H1 (cell line): ENCODE measurements at regions not wholly inside any gene's neighbourhood (a gene's known extent, or its start where the extent isn't known, plus 50 kb on each side); places are given as distances from the start of the nearest gene placed in this dataset.

Source experiments
- CTCF ChIA-PET: fragments of 300-600 bp; sonication (Branson Sonifier 250); formaldehyde crosslinking; loops from one replicate; lab custom pipeline; 2021; ENCODE audit not compliant: partially characterized antibody; lab: Charles Lee
- POLR2A ChIA-PET: fragments of 300-600 bp; sonication (Branson Sonifier 250); formaldehyde crosslinking; loops from one replicate; lab custom pipeline; 2021; ENCODE audit warnings: inconsistent platforms; ENCODE audit not compliant: partially characterized antibody; lab: Charles Lee
- DNase-seq, 2 experiments: peaks; one replicate each; pipeline versions ENCODE4 v3.0.0 to v3.0.0-alpha.2; 2010 to 2022; ENCODE audit warnings: low spot score in 2 of 2, low read depth in 1 of 2, mixed read lengths in 1 of 2
- FAIRE-seq: peaks from 2 replicates; lab custom pipeline; 2011; peaks lifted over from hg19 to GRCh38; lab: Jason Lieb, UNC
- H2AFZ ChIP-seq: 2 replicates; pipeline ENCODE4 v1.8.1; 2012; ENCODE audit warnings: low read length, inconsistent platforms
- H2AK5ac ChIP-seq: 2 replicates; pipeline ENCODE4 v1.6.1; 2013; ENCODE audit warnings: low read depth, low read length
- H2BK120ac ChIP-seq: replicated peaks from 2 replicates; pipeline ENCODE3; 2013; ENCODE audit warnings: low read depth, low read length, inconsistent platforms
- H2BK12ac ChIP-seq: 2 replicates; pipeline ENCODE4 v1.6.1; 2013; ENCODE audit warnings: low read depth, low read length
- H2BK15ac ChIP-seq: 2 replicates; pipeline ENCODE4 v1.6.1; 2013; ENCODE audit warnings: low read length
- H2BK20ac ChIP-seq: 2 replicates; pipeline ENCODE4 v1.6.1; 2013; ENCODE audit warnings: low read length
- H2BK5ac ChIP-seq: 2 replicates; pipeline ENCODE4 v1.6.1; 2013; ENCODE audit warnings: low read depth, low read length
- H3K14ac ChIP-seq: 2 replicates; pipeline ENCODE4 v1.6.1; 2013; ENCODE audit warnings: inconsistent platforms; ENCODE audit not compliant: insufficient read length
- H3K18ac ChIP-seq: 2 replicates; pipeline ENCODE4 v1.6.1; 2013; ENCODE audit warnings: low read length; ENCODE audit errors: extremely low read depth
- H3K23ac ChIP-seq: 2 replicates; pipeline ENCODE4 v1.6.1; 2013; ENCODE audit warnings: inconsistent platforms; ENCODE audit not compliant: insufficient read length
- H3K23me2 ChIP-seq: 2 replicates; pipeline ENCODE4 v1.6.1; 2013; ENCODE audit warnings: low read depth, low read length
- H3K27ac ChIP-seq: 2 replicates; pipeline ENCODE4 v1.6.1; 2011; ENCODE audit warnings: low read depth, low read length, inconsistent platforms
- H3K27me3 ChIP-seq, 4 experiments: replicated peaks in 1 of 4; 1 replicate in 1 of 4; 2 replicates in 3 of 4; pipeline versions ENCODE4 v1.6.1 to v1.8.1; 2011 to 2013; ENCODE audit warnings: low read length in 3 of 4, mild to moderate bottlenecking in 3 of 4, inconsistent platforms in 2 of 4, mixed read lengths in 2 of 4, moderate library complexity in 1 of 4; ENCODE audit not compliant: control insufficient read depth in 3 of 4, insufficient read depth in 3 of 4; ENCODE audit errors: extremely low read depth in 1 of 4
- H3K36me3 ChIP-seq, 4 experiments: 2 replicates each; pipeline versions ENCODE4 v1.6.1 to v1.8.1; 2011 to 2013; ENCODE audit warnings: mild to moderate bottlenecking in 4 of 4, low read length in 3 of 4, moderate library complexity in 2 of 4, control low read depth in 1 of 4, inconsistent platforms in 1 of 4; ENCODE audit not compliant: insufficient read depth in 4 of 4, control insufficient read depth in 2 of 4
- H3K4ac ChIP-seq: replicated peaks from 2 replicates; pipeline ENCODE3; 2013; ENCODE audit warnings: low read length, low read depth, mixed read lengths, inconsistent platforms; ENCODE audit not compliant: insufficient read length
- H3K4me1 ChIP-seq, 4 experiments: replicated peaks in 1 of 4; 1 replicate in 1 of 4; 2 replicates in 3 of 4; pipeline versions ENCODE4 v1.6.1 to v1.8.1; 2011 to 2013; ENCODE audit warnings: low read length in 3 of 4, inconsistent platforms in 2 of 4, mixed read lengths in 1 of 4; ENCODE audit not compliant: insufficient read depth in 4 of 4, control insufficient read depth in 3 of 4
- H3K4me2 ChIP-seq, 2 experiments: 2 replicates each; pipeline versions ENCODE4 v1.6.1 to v1.8.1; 2011 to 2013; ENCODE audit warnings: low read depth in 2 of 2, low read length in 2 of 2, control low read depth in 1 of 2, inconsistent platforms in 1 of 2, mild to moderate bottlenecking in 1 of 2; ENCODE audit not compliant: insufficient read depth in 1 of 2
- H3K4me3 ChIP-seq, 4 experiments: fragments of 200-600, 300-600 bp in 1 of 4; sonication (generic), shearing (Covaris generic), sonication (Bioruptor Twin) in 1 of 4; 2 replicates each; pipeline versions ENCODE4 v1.5.1 to v1.8.1; 2011 to 2016; ENCODE audit warnings: low read length in 4 of 4, low read depth in 3 of 4, control low read depth in 2 of 4, inconsistent platforms in 2 of 4, mild to moderate bottlenecking in 2 of 4, mixed read lengths in 1 of 4, moderate library complexity in 1 of 4; ENCODE audit not compliant: insufficient read depth in 2 of 4; ENCODE audit errors: extremely low read depth in 1 of 4
- H3K56ac ChIP-seq: replicated peaks from 2 replicates; pipeline ENCODE3; 2013; ENCODE audit warnings: low read depth, mild to moderate bottlenecking, mixed read lengths, low read length, inconsistent platforms; ENCODE audit not compliant: insufficient read length
- H3K79me1 ChIP-seq: 2 replicates; pipeline ENCODE4 v1.6.1; 2013; ENCODE audit warnings: low read depth, low read length, control low read depth
- H3K79me2 ChIP-seq, 2 experiments: 2 replicates each; pipeline versions ENCODE4 v1.6.1 to v1.8.1; 2012 to 2013; ENCODE audit warnings: low read length in 2 of 2, mild to moderate bottlenecking in 2 of 2, inconsistent platforms in 1 of 2; ENCODE audit not compliant: insufficient read depth in 2 of 2, control insufficient read depth in 1 of 2
- H3K9ac ChIP-seq, 4 experiments: replicated peaks in 1 of 4; 1 replicate in 1 of 4; 2 replicates in 3 of 4; pipeline versions ENCODE4 v1.6.1 to v1.8.1; 2011 to 2013; ENCODE audit warnings: low read depth in 3 of 4, low read length in 3 of 4, control low read depth in 2 of 4, mild to moderate bottlenecking in 2 of 4, moderate library complexity in 2 of 4, inconsistent platforms in 1 of 4; ENCODE audit errors: extremely low read depth in 1 of 4
- H3K9me3 ChIP-seq, 2 experiments: 2 replicates each; pipeline versions ENCODE4 v1.6.1 to v1.8.1; 2012 to 2013; ENCODE audit warnings: mild to moderate bottlenecking in 2 of 2, moderate library complexity in 2 of 2, control low read depth in 1 of 2, inconsistent platforms in 1 of 2, low read depth in 1 of 2, low read length in 1 of 2, mixed read lengths in 1 of 2; ENCODE audit not compliant: insufficient read depth in 2 of 2
- H4K20me1 ChIP-seq, 2 experiments: replicated peaks in 1 of 2; 2 replicates each; pipeline versions ENCODE3 to v1.8.1; 2011 to 2013; ENCODE audit warnings: inconsistent platforms in 2 of 2, low read length in 2 of 2, mild to moderate bottlenecking in 1 of 2; ENCODE audit not compliant: insufficient read depth in 2 of 2, control insufficient read depth in 1 of 2
- H4K5ac ChIP-seq: 2 replicates; pipeline ENCODE4 v1.6.1; 2013; ENCODE audit warnings: low read length, low read depth, mixed read lengths, inconsistent platforms; ENCODE audit not compliant: insufficient read length
- H4K8ac ChIP-seq: 2 replicates; pipeline ENCODE4 v1.8.0; 2013; ENCODE audit warnings: mild to moderate bottlenecking, moderate library complexity, low read length, inconsistent platforms; ENCODE audit not compliant: insufficient read depth; ENCODE audit errors: extremely low read depth
- H4K91ac ChIP-seq: replicated peaks from 2 replicates; pipeline ENCODE3; 2013; ENCODE audit warnings: low read length, mixed read lengths, inconsistent platforms; ENCODE audit not compliant: insufficient read length
- BACH1 ChIP-seq: IDR thresholded peaks from 2 replicates; pipeline ENCODE4 v1.6.1; 2012; ENCODE audit warnings: low read length, improper control_type of control experiment
- CREB1 ChIP-seq: IDR thresholded peaks from 2 replicates; pipeline ENCODE4 v1.6.1; 2012; ENCODE audit warnings: inconsistent platforms
- FOSL1 ChIP-seq: IDR thresholded peaks from 2 replicates; pipeline ENCODE4 v1.6.1; 2011; ENCODE audit warnings: mild to moderate bottlenecking, low read depth, low read length, moderate library complexity; ENCODE audit not compliant: insufficient read depth
- KDM5A ChIP-seq: fragments of 200-600 bp; IDR thresholded peaks from 2 replicates; pipeline ENCODE4 v1.7.1; 2012; ENCODE audit warnings: mild to moderate bottlenecking, low read length, inconsistent platforms, mixed read lengths
- RFX5 ChIP-seq: IDR thresholded peaks from 2 replicates; pipeline ENCODE4 v1.6.1; 2011; ENCODE audit warnings: low read depth, low read length, improper control_type of control experiment, borderline replicate concordance
- SIX5 ChIP-seq: IDR thresholded peaks from 2 replicates; pipeline ENCODE4 v1.6.1; 2011; ENCODE audit warnings: mild to moderate bottlenecking, low read depth, low read length
- SP4 ChIP-seq: IDR thresholded peaks from 2 replicates; pipeline ENCODE4 v1.6.1; 2012; ENCODE audit warnings: low read length, inconsistent platforms
- SUZ12 ChIP-seq: fragments of 200-600 bp; sonication (generic); IDR thresholded peaks from 2 replicates; pipeline ENCODE4 v1.6.1; 2012; ENCODE audit warnings: mild to moderate bottlenecking, inconsistent platforms, low read length, moderate library complexity, mixed read lengths
- TBP ChIP-seq: IDR thresholded peaks from 2 replicates; pipeline ENCODE4 v1.6.1; 2011; ENCODE audit warnings: low read depth, low read length, improper control_type of control experiment

DNA sequence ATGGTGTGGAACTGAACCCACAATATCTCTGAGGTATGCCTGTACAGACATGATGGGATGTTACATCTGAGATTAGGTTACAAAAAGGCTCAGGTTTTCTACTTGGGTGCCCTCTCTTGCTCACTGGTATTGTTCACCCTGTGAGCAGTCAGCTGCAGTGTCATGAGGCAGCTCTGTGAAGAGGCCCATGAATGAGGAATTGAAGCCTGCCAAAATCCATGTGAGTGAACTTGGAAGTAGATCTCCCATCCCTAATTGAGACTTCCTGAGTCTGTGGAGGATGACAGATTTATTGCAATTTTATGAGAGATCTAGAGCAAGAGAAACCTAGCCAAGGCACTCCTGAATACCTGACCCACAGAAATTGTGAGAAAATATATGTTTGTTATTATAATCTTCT is 404.9 kb upstream of the ZEB2 start:
- no peak for TF ChIP-seq SP4
- no peak for TF ChIP-seq KDM5A
- no peak for TF ChIP-seq CREB1
- no peak for TF ChIP-seq SUZ12
- no peak for TF ChIP-seq SIX5
- no peak for TF ChIP-seq TBP
- no peak for TF ChIP-seq FOSL1
- no peak for TF ChIP-seq RFX5
- no peak for TF ChIP-seq BACH1
- TF ChIP-seq, all 59 proteins: peak for 0
- ChIA-PET CTCF (no interaction called here), POLR2A (no interaction called here)
- H2BK15ac ChIP-seq, result no peak overlapping the region
- no peak overlapping the region for H3K56ac ChIP-seq
- no peak overlapping the region for H4K8ac ChIP-seq
- no peak overlapping the region for H2AFZ ChIP-seq
- no peaks in the 10 kb centered on the region for H3K27me3 ChIP-seq
- H3K4ac ChIP-seq, result no peak overlapping the region
- H4K20me1 ChIP-seq, result no peaks in the 10 kb centered on the region
- no peak overlapping the region for H2AK5ac ChIP-seq
- H3K18ac ChIP-seq, result no peak overlapping the region
- H3K36me3 ChIP-seq, result no peaks in the 10 kb centered on the region
- no peaks in the 10 kb centered on the region for H3K79me2 ChIP-seq
- no peak overlapping the region for H3K9ac ChIP-seq
- no peak overlapping the region for H3K4me2 ChIP-seq
- no peaks in the 10 kb centered on the region for H3K9me3 ChIP-seq
- H3K79me1 ChIP-seq, result no peaks in the 10 kb centered on the region
- H3K27ac ChIP-seq, result no peak overlapping the region
- no peaks in the 10 kb centered on the region for H3K23me2 ChIP-seq
- no peak overlapping the region for H2BK20ac ChIP-seq
- H2BK12ac ChIP-seq, result no peak overlapping the region
- no peak overlapping the region for H2BK120ac ChIP-seq
- FAIRE-seq, result no peak
- no peak overlapping the region for H4K5ac ChIP-seq
- H3K4me1 ChIP-seq, result no peaks in the 10 kb centered on the region
- no peak overlapping the region for H3K14ac ChIP-seq
- H3K4me3 ChIP-seq, result no peak overlapping the region
- H4K91ac ChIP-seq, result no peak overlapping the region
- no peak overlapping the region for H3K23ac ChIP-seq
- no peak overlapping the region for H2BK5ac ChIP-seq
- DNase-seq, result no peak
